GM12864 (cell line): ENCODE measurements at regions not wholly inside any gene's neighbourhood (a gene's known extent, or its start where the extent isn't known, plus 50 kb on each side); places are given as distances from the start of the nearest gene placed in this dataset.
"Not testable (repeated sequence)": the region's sequence is repeated elsewhere in the genome, so short reads cannot be mapped to it uniquely, and the experiment has no call there.

Experiments used
- DNase-seq: peaks from one replicate; pipeline ENCODE4 v3.0.0-alpha.2; 2011; ENCODE audit warnings: low read depth
- H3K4me3 ChIP-seq: 2 replicates; pipeline ENCODE4 v1.5.1; 2011; ENCODE audit warnings: mild to moderate bottlenecking, low read depth, low read length, control low read depth
- TF ChIP-seq, protein P1 (sequence below): IDR thresholded peaks from 2 replicates; pipeline ENCODE4 v1.5.1; 2011; ENCODE audit warnings: low read depth, mild to moderate bottlenecking, moderate library complexity, low read length, control low read depth, inconsistent platforms; ENCODE audit errors: missing control alignments

DNA sequence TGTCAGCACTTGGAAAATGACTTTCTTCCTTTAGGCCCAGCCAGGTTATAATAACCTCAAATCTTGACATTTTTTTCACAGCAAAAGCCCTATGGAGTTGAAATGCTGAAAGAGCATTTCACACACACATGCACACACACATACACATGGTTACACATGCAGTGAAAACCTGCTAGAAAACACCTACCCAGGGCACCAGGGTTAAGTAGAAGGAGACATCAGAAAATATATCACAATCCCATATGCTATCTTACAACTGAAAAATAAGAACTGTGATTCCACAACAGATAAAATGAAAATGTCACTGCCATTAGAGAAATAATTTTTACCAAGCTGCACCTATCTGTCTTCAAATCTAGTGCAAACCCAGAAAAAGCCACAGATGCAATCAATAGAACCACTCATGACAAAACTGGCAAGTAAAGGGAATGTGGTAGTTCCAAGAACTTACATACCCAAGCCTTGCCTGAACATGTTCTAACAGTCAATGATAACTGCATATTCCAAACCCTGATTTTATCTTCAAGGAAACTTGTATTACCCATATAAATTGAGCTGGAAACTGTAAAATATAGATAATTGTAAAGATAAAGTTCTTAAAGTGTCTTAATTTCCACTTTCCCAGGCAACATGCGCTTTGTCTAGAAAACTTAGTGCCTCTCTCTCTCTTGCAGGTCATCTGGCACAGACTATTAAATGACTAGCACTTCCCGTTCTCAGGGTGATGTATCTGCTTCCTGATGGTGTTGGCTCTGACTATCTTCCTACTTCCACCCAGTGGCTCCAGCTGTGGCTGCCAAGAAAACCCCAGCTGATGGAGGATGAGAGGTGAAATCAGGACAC, 250.2 kb upstream of the PTGER4 start:
- DNase-seq, result no peak

DNA sequence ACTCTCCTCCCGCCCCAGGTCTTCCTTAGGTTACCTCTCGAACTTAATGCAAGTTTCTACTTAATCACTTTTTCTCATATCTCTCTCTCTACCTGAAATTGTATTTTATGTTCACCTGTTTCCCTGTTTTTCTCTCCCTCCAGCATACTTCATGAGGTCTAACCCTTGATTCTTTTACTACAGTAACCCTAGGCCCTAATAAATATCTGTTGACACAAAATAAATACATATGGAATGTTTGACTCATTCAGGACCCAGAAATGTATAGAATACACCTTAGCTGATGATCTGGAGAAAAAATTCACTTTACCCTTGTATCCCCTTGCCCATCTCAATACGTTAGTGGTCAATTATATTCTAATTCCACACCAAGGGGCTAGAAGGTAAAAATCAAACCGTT, 250.9 kb upstream of the PTGER4 start:
- TF ChIP-seq, protein P1, sequence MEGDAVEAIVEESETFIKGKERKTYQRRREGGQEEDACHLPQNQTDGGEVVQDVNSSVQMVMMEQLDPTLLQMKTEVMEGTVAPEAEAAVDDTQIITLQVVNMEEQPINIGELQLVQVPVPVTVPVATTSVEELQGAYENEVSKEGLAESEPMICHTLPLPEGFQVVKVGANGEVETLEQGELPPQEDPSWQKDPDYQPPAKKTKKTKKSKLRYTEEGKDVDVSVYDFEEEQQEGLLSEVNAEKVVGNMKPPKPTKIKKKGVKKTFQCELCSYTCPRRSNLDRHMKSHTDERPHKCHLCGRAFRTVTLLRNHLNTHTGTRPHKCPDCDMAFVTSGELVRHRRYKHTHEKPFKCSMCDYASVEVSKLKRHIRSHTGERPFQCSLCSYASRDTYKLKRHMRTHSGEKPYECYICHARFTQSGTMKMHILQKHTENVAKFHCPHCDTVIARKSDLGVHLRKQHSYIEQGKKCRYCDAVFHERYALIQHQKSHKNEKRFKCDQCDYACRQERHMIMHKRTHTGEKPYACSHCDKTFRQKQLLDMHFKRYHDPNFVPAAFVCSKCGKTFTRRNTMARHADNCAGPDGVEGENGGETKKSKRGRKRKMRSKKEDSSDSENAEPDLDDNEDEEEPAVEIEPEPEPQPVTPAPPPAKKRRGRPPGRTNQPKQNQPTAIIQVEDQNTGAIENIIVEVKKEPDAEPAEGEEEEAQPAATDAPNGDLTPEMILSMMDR, result no peak
- no peak for DNase-seq
- no peak overlapping the region for H3K4me3 ChIP-seq

More for the DNA sequence above, 250.2 kb upstream of the PTGER4 start:
- TF ChIP-seq, protein P1, result no peak
- no peak overlapping the region for H3K4me3 ChIP-seq

DNA sequence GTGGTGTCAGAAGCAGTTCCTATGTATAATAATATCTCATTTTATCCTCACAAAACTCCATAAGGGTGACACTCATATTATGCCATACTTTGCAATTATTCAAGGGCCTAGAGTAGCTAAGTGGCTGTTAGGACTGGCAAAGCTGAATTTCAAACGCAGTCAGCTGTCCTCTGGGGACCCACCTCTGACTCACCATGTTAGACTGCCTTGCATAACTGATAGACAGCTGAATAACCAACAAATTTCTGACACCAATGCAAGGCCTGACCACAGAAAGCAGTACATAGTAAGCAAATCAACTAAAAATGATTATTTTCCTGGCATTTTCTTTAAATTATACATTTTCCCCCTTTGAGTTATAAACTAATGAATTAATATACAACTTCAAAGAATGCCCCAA, 251.6 kb upstream of the PTGER4 start:
- H3K4me3 ChIP-seq, result no peak overlapping the region
- TF ChIP-seq, protein P1, result no peak
- no peak for DNase-seq

DNA sequence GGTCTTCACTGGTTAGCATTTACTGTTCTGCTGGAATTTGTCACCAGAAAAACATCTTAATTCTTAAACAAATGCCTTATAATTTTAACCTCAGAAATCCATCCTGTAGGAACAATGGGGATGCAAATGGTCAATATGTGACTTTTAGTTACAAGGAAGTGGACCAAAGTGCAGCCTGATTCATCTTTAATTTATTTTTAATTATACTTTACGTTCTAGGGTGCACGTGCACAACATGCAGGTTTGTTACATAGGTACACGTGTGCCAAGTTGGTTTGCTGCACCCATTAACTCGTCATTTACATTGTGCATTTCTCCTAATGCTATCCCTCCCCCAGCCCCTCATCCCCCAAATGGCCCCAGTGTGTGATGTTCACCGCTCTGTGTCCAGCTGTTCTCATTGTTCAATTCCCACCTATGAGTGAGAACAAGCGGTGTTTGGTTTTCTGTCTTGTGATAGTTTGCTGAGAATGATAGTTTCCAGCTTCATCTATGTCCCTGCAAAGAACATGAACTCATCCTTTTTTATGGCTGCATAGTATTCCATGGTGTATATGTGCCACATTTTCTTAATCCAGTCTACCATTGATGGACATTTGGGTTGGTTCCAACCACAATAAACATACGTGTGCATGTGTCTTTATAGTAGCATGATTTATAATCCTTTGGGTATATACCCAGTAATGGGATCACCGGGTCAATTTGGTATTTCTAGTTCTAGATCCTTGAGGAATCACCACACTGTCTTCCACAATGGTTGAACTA, 262.5 kb upstream of the PTGER4 start:
- not testable (repeated sequence) for H3K4me3 ChIP-seq, DNase-seq

DNA sequence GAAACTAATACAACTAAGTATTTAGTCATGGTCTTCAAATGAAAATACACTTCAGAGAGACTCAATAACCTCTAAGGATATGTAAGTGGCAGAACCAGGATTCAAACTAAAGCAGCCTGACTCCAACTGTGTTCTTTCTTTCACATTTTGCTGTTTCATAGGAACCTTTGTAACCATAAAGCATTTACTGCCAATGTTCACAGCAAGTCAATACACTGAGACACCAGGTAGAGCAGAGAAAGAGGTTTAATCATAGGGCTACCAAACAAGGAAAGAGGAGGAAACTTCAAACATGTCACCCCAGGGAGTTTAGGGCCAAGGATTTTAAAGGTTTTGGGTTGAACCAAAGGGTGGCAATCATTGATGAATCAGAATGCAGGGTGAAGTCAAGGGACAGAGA, 263.1 kb upstream of the PTGER4 start:
- TF ChIP-seq, protein P1, result no peak
- DNase-seq, result no peak
- no peak overlapping the region for H3K4me3 ChIP-seq

DNA sequence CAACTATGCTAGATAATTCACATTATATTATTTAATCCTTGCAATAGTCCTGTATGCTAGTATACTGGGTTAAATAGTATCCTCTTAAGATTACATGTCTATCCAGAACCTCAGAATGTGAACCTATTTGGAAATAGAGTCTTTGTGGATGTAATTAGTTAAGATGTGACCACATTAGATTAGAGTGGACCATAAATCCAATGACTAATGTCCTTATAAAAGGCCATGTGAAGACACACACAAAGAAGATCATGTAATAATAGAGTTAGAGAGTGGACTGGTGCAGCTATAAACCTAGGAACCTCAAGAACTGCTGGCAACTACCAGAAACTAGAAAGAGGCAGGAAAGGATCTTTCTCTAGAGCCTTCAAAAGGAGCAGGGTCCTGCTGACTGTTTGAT, 263.6 kb upstream of the PTGER4 start:
- no peak for DNase-seq
- H3K4me3 ChIP-seq, result no peak overlapping the region
- TF ChIP-seq, protein P1, result no peak

DNA sequence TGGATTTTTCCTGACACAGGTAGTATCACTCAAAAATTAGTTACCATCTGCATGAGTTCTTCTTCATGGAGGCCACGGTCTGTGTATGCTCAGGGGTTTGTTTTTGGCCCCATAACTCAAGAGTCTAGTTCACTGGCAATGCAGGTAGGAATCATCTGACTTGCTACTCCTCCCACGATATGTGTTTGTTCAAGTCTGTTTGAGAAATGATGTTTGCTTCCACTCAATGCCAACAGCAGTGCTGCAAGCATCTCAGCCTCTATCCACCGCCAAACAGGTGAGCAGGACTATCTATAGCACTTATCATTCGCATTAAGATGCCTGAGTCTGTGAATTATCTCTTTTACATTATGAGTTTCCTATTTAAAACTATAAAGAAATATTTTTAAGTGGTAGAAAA, 264.8 kb upstream of the PTGER4 start:
- DNase-seq, result no peak
- H3K4me3 ChIP-seq, result no peak overlapping the region
- TF ChIP-seq, protein P1, result no peak
